Stomach smooth muscle (tissue), 2 donors: ENCODE measurements at regions not wholly inside any gene's neighbourhood (a gene's known extent, or its start where the extent isn't known, plus 50 kb on each side); places are given as distances from the start of the nearest gene placed in this dataset.

Experiments
- H3K27ac ChIP-seq: one replicate; pipeline ENCODE4 v1.7.0; 2013; ENCODE audit warnings: mild to moderate bottlenecking, low read length, inconsistent platforms
- H3K27me3 ChIP-seq, 2 donors: one replicate each; pipeline ENCODE4 v1.7.0; 2013; ENCODE audit warnings: low read length in 2 of 2; ENCODE audit not compliant: insufficient read depth in 2 of 2, control insufficient read depth in 1 of 2
- H3K36me3 ChIP-seq, 2 donors: one replicate each; pipeline ENCODE4 v1.7.0; 2013; ENCODE audit warnings: low read length in 2 of 2; ENCODE audit not compliant: control insufficient read depth in 2 of 2, insufficient read depth in 2 of 2
- H3K4me1 ChIP-seq: one replicate; pipeline ENCODE4 v1.7.0; 2013; ENCODE audit warnings: low read length; ENCODE audit not compliant: control insufficient read depth, insufficient read depth
- H3K4me3 ChIP-seq, 2 donors: one replicate each; pipeline ENCODE4 v1.7.0; 2013; ENCODE audit warnings: low read length in 2 of 2
- H3K9ac ChIP-seq, 2 donors: one replicate each; pipeline ENCODE4 v1.7.0; 2013; ENCODE audit warnings: low read length in 2 of 2, mild to moderate bottlenecking in 1 of 2
- H3K9me3 ChIP-seq, 2 donors: one replicate each; pipeline ENCODE4 v1.7.0; 2013; ENCODE audit warnings: low read length in 2 of 2; ENCODE audit not compliant: control insufficient read depth in 2 of 2
- donor health status: healthy.
- donor health status: Pancreatic carcinoma.

DNA sequence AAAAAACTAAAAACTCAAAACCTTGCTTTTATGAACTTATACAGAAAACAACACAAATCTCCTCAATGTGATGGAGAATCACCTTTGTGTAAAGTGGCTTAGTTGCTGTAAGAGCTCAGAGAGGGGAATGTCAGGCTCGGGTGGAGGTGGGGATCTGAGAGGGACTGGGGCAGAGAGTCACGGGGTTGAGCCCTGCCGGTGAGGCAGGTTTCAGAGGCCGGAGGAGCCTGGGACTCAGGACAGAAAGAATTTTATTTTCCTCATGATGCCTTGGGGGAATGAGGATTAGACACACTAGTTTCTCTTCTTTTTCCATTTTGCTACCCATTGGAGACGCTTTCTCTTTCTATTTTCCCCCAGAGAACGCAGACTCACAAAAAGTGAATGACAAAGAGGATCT, 252.3 kb upstream of the FOXQ1 start:
- no peaks in the 10 kb centered on the region for H3K36me3 ChIP-seq
- no peaks in the 10 kb centered on the region for H3K9me3 ChIP-seq
- H3K27ac ChIP-seq: no peak overlapping the region
- no peak overlapping the region for H3K9ac ChIP-seq
- no peak overlapping the region for H3K4me3 ChIP-seq
- H3K27me3 ChIP-seq: no peaks in the 10 kb centered on the region
- no peaks in the 10 kb centered on the region for H3K4me1 ChIP-seq

DNA sequence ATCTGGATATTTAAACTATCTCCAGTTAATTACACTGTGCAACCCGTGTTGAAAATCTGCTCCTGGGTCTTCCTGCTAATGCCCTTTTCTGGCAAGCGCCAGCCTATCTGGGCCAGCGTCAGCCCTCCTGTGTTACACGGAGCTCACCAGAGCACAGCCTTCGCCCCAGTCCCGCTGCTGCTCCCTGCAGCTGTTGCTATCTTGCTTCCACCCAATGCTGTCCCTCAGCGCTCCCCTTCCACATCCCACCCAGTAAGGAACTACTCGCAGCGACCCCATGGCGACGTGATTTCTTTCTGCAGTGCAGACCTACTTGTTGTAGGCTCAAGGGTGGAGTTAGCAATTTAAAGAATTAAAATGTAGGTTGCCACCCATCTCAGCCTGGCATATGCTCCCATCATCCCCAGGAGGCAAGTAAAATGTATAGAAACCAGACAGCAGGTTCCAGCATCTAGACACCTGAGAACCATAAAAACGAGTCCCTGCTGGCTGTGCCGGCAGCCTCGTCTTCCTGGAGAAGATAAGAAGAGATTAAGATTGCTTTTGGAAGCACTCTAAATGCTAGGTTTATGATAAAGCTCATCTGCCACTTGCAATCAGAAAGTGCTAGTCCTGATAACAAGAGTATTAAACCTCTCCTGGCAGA, 254.3 kb upstream of the FOXQ1 start:
- H3K27me3 ChIP-seq: peaks cover 0 to 5% of the 10 kb centered on the region in 2 donors
- no peaks in the 10 kb centered on the region for H3K36me3 ChIP-seq
- H3K4me1 ChIP-seq: no peaks in the 10 kb centered on the region
- no peak overlapping the region for H3K9ac ChIP-seq
- no peak overlapping the region for H3K27ac ChIP-seq
- H3K9me3 ChIP-seq: peaks cover 0 to 3% of the 10 kb centered on the region in 2 donors
- no peak overlapping the region for H3K4me3 ChIP-seq

DNA sequence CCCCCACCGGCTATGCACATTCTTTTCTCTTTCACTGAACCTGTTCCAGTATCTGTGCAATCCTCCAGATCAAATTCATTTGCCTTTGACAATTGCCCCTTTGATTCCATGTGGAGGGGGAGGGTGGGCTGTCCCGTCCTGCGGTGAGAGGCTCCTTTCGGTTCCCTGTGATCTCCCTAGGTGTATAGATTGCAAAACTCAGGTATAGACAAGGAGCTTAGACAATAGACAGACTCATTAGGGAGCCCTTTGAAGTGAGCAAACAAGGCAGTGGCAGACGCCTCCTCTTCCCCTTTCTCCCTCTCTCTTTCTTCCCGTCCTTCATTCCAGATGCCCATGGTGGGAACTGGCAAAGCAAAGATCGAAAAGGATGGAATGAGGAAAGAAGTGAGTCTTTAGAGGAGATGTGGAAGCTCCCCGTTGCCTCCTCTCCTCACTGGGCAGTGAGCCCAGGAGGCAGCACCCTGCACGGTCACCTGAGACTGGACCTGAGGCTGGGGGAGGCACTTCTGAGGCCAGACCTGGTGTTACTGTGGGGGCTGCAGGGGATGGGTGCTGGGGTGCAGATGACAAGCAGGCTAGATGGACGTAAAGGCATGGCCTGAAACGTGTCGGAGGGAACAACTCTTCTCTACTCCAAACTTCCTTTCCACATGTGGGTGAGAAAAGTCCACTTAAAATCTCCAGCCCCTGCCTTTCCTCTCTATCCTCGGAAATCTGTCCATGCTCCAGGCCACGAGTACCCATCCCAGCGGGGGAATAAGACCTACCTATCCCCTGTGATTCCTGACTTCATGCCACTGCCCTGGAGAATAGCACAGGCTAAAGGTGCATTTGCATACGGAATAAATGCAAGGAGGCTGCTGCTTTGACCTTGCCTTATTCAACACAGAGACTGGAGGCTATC, 256.6 kb upstream of the FOXQ1 start:
- Histone ChIP-seq H3K27ac (no peak overlapping the region), H3K9me3 (peaks cover 0 to 7% of the 10 kb centered on the region in 2 donors), H3K27me3 (peaks cover 0 to 5% of the 10 kb centered on the region in 2 donors), H3K9ac (no peak overlapping the region), H3K4me1 (no peaks in the 10 kb centered on the region), H3K36me3 (no peaks in the 10 kb centered on the region), H3K4me3 (no peak overlapping the region)

DNA sequence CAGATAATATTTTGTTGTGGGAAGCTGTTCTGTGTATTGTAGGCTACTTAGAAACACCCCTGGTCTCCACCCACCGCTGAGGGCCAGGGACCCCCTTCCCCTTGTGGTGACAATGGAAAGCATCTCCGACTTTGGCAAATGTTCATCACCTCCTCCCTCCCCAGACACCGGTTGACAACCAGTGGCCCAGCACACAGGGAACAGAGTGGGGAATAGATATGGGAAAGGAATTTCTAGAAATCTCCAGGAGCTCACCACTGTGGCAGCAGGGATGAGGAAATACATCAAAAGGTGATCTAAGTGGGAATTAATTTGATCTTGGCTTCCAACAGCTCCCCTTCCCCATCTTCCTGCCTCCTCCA, 257.3 kb upstream of the FOXQ1 start:
- H3K9ac ChIP-seq: no peak overlapping the region
- H3K4me1 ChIP-seq: no peaks in the 10 kb centered on the region
- H3K4me3 ChIP-seq: no peak overlapping the region
- H3K36me3 ChIP-seq: no peaks in the 10 kb centered on the region
- H3K27ac ChIP-seq: no peak overlapping the region
- H3K27me3 ChIP-seq: peaks cover 0 to 5% of the 10 kb centered on the region in 2 donors
- peaks cover 0 to 7% of the 10 kb centered on the region in 2 donors for H3K9me3 ChIP-seq

DNA sequence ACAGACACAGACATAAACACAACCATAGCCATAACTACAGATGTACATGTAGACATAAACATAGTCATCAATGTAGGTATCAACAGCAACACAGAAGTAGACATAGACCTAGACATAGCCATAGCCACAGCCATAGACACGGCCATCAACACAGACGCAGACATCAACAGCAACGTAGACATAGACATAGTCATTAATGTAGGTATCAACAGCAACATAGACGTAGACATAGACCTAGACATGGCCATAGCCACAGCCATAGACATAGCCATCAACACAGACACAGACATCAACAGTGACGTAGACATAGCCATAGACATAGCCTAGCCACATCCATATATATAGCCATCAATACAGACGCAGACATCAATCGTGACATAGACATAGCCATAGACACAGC, 258.3 kb upstream of the FOXQ1 start:
- Histone ChIP-seq H3K9me3 (peaks cover 0 to 7% of the 10 kb centered on the region in 2 donors), H3K36me3 (no peaks in the 10 kb centered on the region), H3K27ac (no peak overlapping the region), H3K4me1 (no peaks in the 10 kb centered on the region), H3K4me3 (no peak overlapping the region), H3K27me3 (peaks cover 0 to 5% of the 10 kb centered on the region in 2 donors), H3K9ac (no peak overlapping the region)

DNA sequence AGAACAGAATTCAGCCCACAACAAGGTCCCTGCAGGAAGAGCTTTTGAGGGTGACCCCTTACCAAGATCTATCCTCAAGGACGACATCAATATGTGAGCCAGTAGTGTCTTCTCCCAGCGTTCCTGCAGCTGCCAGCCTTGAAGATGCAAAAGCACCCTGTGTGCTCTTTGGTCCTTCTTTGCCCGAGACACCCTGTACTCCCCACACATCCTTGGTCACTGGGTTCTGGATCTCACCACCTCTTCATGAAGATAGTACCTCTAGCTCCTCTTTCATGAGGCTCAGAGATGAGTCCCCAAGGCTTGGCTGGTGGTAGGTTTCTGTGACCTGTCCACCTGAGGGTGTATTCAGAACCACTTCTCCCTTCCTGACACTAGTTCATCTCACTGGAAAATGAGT, 259.6 kb upstream of the FOXQ1 start:
- Histone ChIP-seq H3K4me1 (no peaks in the 10 kb centered on the region), H3K27me3 (peaks cover 0 to 5% of the 10 kb centered on the region in 2 donors), H3K4me3 (no peak overlapping the region), H3K27ac (no peak overlapping the region), H3K9me3 (peaks cover 0 to 7% of the 10 kb centered on the region in 2 donors), H3K9ac (no peak overlapping the region), H3K36me3 (no peaks in the 10 kb centered on the region)

DNA sequence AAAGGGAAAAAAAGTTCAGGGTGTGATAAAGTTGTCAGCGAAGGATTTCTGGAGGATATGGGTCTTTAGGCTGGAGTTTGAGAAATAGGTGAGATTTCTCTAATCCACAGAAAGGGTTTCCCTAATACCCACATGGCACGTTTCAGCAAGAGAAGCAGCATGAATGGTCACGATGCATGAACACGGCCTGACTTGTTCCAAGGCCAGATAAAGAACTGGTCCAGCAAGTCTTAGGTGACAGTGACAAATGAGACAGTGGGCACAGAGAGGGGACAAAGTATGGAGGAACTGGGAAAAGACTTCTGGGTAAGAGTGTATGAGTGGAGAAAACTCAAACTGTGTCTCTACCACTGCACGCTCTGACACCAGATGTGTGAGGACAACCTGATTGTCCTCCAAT, 262.0 kb upstream of the FOXQ1 start:
- Histone ChIP-seq H3K9ac (no peak overlapping the region), H3K36me3 (no peaks in the 10 kb centered on the region)

DNA sequence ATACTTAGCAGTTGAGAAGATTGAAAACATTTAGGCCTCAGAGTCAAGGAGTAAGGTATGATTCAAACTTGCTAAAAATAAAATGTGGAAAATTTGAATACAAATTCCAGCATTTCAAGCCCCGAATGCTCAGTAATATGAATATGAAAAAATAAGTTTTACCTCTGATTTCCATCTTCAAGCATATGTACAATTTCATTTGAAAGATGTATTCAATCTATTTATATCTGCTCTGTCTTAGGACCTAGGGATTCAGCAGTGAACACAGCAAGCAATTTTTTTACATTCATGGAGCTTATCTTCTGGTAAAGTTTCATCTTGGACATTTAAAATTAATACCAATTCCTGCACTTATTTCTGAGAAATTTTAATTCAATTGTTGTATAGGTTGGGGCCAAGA, 262.7 kb upstream of the FOXQ1 start:
- Histone ChIP-seq H3K27me3 (peaks cover 0 to 5% of the 10 kb centered on the region in 2 donors), H3K36me3 (no peaks in the 10 kb centered on the region), H3K4me3 (no peak overlapping the region), H3K4me1 (no peaks in the 10 kb centered on the region), H3K9ac (no peak overlapping the region), H3K27ac (no peak overlapping the region), H3K9me3 (peaks cover 0 to 7% of the 10 kb centered on the region in 2 donors)

More for the DNA sequence above, 262.0 kb upstream of the FOXQ1 start:
- H3K4me1 ChIP-seq: no peaks in the 10 kb centered on the region
- H3K9me3 ChIP-seq: peaks cover 0 to 7% of the 10 kb centered on the region in 2 donors
- no peak overlapping the region for H3K4me3 ChIP-seq
- H3K27me3 ChIP-seq: peaks cover 0 to 5% of the 10 kb centered on the region in 2 donors
- no peak overlapping the region for H3K27ac ChIP-seq

DNA sequence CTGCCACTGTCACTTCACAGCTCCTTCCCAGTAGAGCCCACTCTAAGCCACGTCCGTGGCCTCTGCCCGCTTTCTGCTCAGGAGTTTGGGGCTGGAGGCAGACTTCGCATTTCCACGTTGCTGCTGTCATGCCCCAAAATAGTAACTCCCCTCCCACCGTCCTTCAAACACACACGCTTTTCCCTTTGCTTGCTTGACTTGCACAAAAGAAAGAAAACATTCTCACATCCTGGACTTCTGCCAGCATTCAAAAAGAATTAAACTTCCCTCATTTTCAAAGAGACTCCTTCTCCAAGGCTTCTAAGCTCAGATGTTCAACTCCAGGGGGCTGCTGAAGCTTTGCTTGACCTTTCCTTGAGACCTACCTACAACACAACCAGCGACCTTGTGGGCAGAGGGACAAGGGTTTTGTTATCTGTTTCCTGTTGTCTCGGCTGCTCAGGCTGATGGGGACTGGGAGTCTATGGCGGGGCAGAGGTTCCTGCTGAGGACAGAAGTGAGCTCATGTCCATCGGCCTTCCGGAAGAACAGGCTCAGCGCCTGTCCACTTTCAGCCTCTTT, 263.8 kb upstream of the FOXQ1 start:
- Histone ChIP-seq H3K4me1 (no peaks in the 10 kb centered on the region), H3K36me3 (no peaks in the 10 kb centered on the region), H3K27ac (no peak overlapping the region), H3K4me3 (no peak overlapping the region), H3K27me3 (peaks cover 2 to 3% of the 10 kb centered on the region in 2 donors), H3K9ac (no peak overlapping the region), H3K9me3 (peaks cover 0 to 4% of the 10 kb centered on the region in 2 donors)

DNA sequence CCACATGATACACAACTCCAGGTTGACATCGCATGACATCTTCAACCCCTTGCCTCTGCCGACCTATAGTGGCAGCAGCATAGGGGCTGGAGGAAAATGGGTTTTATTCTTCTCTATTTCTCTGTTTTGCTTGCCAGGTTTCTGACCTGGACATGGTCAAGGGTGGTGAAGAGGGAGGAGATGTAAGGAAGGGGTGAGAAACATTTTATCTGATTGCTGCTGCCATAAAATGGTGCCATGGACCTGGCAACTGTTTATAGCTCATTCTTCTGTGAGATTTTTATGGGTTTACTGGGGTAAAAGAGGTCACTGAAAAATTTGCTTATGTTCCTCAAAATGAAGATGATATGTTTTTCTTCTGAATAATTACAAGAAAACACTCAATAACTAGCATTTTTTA, 266.7 kb upstream of the FOXQ1 start:
- Histone ChIP-seq H3K36me3 (no peaks in the 10 kb centered on the region), H3K27me3 (peaks cover 2 to 3% of the 10 kb centered on the region in 2 donors), H3K9ac (no peak overlapping the region), H3K9me3 (no peaks in the 10 kb centered on the region), H3K27ac (no peak overlapping the region), H3K4me3 (no peak overlapping the region), H3K4me1 (no peaks in the 10 kb centered on the region)
